Uterus (tissue), 2 donors: ENCODE measurements at regions not wholly inside any gene's neighbourhood (a gene's known extent, or its start where the extent isn't known, plus 50 kb on each side); places are given as distances from the start of the nearest gene placed in this dataset.

Experiments used
- POLR2A ChIP-seq, 2 donors: fragments of 450-650 bp; IDR thresholded peaks; one replicate each; pipeline ENCODE4 v1.6.1; 2016; ENCODE audit warnings: antibody characterized with exemption in 2 of 2, mild to moderate bottlenecking in 1 of 2, moderate library complexity in 1 of 2
- TF ChIP-seq, protein P1 (sequence below), 4 experiments: fragments of 200-600 bp in 2 of 4; fragments of 450-650 bp in 2 of 4; sonication (generic) in 2 of 4; IDR thresholded peaks; one replicate each; pipeline ENCODE4 v1.5.1; 2016 to 2019; ENCODE audit warnings: antibody characterized with exemption in 4 of 4, mild to moderate bottlenecking in 2 of 4, moderate library complexity in 1 of 4

DNA sequence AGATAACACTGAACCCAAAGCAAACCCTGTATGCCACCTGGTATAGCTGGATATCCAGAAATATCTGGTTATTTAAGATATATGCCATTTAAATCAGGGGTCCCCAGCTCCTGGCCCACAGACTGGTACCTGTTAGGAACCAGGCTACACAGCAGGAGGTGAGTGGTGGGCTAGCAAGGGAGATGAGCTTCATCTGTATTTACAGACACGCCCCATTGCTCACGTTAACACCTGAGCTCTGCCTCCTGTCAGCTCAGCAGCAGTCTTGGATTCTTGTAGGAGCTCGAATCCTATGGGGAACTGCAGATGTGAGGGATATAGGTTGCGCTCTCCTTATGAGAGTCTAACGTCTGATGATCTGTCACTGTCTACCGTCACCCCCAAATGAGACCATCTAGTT lies 646.6 kb downstream of the TLE4 start:
- TF ChIP-seq, protein P1, sequence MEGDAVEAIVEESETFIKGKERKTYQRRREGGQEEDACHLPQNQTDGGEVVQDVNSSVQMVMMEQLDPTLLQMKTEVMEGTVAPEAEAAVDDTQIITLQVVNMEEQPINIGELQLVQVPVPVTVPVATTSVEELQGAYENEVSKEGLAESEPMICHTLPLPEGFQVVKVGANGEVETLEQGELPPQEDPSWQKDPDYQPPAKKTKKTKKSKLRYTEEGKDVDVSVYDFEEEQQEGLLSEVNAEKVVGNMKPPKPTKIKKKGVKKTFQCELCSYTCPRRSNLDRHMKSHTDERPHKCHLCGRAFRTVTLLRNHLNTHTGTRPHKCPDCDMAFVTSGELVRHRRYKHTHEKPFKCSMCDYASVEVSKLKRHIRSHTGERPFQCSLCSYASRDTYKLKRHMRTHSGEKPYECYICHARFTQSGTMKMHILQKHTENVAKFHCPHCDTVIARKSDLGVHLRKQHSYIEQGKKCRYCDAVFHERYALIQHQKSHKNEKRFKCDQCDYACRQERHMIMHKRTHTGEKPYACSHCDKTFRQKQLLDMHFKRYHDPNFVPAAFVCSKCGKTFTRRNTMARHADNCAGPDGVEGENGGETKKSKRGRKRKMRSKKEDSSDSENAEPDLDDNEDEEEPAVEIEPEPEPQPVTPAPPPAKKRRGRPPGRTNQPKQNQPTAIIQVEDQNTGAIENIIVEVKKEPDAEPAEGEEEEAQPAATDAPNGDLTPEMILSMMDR (IDR thresholded peaks at IDR 0.05): no peak
- TF ChIP-seq POLR2A (IDR thresholded peaks at IDR 0.05): no peak
